ENCODE measurements at regions not wholly inside any gene's neighbourhood (a gene's known extent, or its start where the extent isn't known, plus 50 kb on each side); places are given as distances from the start of the nearest gene placed in this dataset.

DNA sequence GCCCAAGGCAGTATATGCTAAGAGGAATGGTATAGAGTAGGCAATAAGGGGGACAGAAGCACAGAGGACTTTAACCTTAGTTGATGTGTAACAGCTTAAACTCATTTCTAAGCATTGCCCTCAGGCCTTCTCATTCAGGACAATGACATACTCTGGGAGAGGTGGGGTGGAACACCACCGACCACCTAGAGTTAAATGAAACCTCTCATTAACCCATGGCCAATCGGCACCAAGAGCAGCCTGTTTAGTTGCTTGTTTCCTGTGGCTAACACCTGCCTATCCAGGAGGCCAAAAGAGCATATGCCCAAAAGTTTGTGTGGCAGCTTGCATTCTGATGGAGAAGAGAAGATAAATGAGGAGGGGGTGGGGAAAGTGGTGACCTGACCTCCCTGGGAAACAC lies 50.0 kb downstream of the PABIR2 start:
- no peak for DNase-seq

DNA sequence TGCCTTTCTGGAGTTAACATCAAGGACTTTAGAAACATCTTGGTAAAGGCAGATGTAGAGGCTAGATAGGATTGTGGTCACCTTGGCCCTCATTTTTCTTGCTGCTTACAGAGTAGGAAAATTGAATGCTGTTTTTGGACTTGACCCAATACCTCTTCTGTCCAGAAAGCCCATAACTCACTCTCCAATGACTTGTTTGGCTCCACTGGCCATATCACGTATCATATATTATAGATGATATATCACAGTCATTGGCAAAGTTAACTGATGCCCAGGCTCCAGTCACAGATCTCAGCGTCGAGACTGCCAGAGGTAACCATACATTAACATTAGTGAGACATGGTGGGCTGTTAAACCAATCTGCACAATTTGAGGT lies 50.6 kb downstream of the PABIR2 start:
- no peak for DNase-seq

DNA sequence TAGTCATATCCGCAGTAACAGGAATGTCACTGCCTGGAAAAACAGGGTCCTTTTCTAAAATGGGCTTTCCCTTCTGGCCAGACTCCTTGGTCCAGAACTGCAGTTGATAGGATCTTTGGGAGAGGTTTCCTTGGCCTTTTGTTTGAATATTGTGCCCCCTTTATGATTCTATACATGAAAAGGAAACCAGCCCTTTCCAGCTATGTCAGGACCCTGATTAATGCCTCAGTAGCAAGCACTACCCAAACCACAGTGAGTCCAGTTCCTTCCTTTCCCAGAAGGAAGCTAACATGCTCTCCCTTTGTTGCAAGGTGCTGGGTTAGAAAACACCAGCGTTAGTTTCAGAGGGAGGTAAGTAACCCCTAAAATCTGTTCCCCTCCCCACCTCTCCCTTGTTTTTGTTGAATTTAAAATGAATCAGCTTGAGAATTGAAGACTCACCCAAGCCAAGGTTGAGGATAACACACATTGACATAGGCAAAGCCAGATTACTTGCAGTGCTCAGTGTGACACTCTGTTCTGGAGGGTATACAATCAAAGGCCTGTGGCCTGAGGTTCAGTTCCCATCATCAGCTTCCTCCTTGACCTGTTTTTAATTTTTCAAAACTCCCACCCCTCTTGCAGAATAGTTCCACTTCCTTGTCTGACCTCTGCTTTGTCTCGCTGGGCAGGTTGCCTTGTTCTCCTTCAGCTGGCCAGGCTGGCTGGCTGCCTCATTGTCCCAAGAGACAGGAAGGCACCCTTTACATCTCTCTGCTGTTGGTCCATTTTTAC lies 51.2 kb downstream of the PABIR2 start:
- DNase-seq, result peak; percentile 10

GRCh38 chrX:134743091-134743490 lies 53.9 kb downstream of the PABIR2 start:
- DNase-seq, result no peak

DNA sequence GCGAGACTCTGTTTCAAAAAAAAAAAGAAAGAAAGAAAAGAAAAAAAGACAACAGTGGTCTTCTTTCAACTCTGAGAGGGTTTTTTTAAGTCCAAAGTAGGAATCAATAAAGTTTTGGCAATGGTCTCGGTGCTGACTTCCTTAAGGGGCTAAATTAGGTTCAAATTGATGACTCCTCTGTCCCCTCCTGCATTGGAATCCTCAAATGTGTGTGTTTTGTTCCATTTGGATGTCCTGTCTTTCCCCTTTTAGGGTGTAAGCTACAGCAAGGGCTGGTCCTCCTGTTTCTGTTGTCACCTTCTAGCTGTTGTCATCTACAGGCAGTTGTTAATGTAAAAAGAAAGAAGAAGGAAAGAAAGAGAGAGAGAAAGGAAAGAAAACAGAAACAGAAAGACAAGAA lies 54.4 kb downstream of the PABIR2 start:
- no peak for DNase-seq

GRCh38 chrX:134741746-134742145 lies 55.3 kb downstream of the PABIR2 start:
- no peak for DNase-seq

- DNase-seq, result no peak
Measured at GRCh38 chrX:134738986-134739740, 57.8 kb downstream of the PABIR2 start.

GRCh38 chrX:134738445-134738844 lies 58.6 kb downstream of the PABIR2 start:
- DNase-seq, result no peak

DNA sequence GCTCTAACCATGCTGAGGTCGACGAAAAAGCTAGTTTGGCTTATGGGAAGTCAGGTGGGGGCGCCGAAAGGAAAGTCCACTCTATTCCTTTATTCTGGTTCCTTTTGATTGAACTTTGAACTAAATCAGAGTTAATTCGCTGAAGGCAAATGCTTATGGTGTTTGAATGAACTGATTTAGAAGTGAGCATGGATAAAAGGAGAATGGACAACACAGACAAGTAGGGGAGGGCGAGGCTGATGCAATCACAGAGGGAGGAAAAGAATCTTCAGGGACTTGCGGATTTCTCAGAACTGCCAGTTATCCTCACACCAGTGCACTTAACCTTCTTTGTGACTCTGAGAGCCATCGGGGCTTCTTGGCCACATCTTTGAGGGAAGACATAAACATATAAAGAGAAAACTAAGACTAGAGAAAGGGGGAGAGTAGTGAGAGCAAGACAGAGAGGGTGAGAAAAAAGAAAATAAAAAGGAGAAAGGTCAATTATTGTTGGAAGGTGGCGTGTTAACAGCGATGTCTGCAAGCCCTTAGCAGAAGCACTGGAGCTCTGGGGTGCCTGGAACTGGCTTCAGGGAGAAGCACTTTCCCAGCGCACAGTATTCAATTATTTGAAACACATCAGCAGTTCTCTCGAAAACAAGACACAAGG lies 59.2 kb downstream of the PABIR2 start:
- DNase-seq, result no peak

DNA sequence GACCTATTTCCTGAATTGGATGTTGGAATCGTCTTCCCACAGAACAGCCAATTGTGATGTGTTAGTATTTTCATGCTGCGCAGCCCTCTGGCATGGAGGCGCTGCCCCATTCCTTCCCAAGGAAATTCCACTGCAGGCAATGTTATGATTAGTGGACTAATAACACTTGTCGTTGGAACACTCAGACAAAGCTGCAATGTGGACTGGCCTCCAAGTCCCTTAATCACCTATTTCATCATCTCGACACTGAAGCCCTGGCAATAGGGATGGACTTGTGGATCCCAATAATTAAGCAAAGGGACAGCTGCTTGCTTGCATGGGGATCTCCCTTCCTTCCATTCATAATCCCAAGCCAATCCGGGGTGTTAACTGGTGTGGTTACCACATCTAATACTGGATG lies 59.9 kb downstream of the PABIR2 start:
- no peak for DNase-seq

DNA sequence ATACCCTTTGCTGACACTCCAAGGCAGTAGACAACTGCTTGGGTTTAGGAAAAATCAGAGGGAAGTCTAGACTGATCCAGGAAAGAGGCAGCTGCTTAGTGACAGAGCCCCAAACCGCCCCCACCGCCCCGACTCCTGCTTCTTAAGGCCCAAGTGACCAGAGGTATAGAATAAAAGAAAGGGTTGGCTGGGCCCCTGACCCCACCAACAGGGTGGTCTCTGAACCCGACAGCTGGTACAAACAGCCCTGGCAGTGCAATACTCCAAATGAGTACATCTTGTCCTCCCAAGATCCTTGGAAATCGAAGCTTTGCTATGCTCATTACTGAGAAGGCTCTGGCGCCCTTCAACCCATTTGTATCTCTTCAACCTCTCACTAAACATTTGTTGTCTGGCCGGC lies 60.6 kb downstream of the PABIR2 start:
- no peak for DNase-seq

- DNase-seq, result no peak
Measured at GRCh38 chrX:134735015-134735414, 62.0 kb downstream of the PABIR2 start.

GRCh38 chrX:134734466-134734952 lies 62.5 kb downstream of the PABIR2 start:
- DNase-seq, result peak; percentile 10

- DNase-seq, result no peak
Measured at GRCh38 chrX:134733591-134733990, 63.4 kb downstream of the PABIR2 start.

DNA sequence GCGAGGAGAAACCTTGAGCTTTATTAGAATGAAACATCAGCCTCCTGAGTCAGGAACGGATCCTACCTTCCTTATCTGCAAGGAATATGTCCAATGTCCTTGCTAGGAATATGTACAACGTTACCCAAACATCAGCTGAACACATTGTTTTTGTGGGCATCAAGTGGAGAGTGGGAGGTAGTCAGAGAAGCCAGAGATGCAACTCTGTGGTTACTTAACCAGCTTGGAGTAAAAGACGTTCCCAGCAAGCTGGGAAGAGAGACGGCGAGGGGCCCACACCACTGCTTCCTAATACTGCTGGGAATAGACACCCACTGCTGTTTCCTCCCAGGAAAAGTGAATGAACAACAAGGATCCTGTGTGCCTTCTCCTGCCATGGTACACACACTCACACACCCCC lies 64.3 kb downstream of the PABIR2 start:
- DNase-seq, result no peak

DNA sequence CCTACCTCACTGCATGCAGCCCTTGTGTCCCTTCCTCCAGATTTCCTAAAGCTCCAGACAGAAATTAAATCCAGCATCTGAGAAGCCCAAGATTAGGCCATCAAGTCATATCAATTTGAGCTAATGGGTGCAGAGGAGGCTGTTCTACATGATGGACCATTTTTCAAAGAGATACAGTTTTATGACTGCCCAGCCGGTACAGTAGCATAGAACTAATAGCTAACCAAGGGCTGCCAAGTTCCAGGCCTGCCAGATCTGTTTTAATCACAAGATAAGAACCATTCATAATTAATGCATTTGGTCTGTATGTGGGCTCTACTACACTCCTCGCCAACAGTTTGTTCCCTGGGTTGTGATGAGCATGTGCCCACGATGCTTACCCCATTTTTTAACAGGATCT lies 64.9 kb downstream of the PABIR2 start:
- DNase-seq, result no peak

- peak; percentile 11 for DNase-seq
Measured at GRCh38 chrX:134727363-134727762, 69.1 kb upstream of the PLAC1 start.

DNA sequence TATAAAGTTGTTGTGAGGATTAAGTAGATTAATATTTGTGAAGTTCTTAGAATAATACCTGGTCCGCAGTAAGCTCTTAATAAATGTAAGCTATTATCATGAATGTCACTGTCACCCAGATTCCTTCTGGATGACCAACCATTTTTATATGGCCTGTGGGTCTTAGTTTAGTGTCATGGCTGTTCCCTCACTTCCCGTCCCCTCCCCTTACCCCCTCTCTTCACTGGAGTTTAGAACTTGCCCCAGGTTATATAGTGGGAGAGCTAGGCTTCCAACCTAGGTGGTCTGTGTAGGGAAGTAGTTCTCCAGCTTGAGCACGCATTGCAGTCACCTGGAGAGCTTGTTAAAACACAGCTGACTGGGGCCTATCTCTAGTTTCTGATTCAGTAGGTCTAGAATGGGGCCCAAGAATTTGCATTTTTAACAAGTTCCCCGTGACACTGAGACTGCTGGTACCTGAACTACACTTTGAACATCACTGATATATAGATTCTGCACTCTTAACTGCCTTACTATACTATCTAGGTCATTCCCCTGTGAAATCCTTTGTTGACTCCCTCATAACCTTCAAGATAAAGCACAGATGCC lies 66.9 kb upstream of the PLAC1 start:
- DNase-seq, result no peak

GRCh38 chrX:134721766-134722532 lies 63.7 kb upstream of the PLAC1 start:
- no peak for DNase-seq

DNA sequence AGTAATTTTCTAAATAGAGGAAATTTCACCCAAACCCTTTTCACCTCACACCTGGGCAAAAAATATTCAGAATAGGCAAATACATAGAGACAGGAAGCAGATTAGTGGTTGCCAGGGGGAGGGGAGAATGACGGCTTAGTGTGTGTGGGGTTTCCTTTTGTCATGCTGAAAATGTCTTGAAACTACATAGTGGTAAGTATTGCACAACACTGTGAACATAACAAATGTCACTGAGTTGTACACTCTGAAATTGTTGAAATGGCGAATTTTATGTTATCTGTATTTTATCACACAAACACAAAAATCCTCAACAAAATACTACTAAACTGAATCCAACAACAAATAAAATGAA lies 60.7 kb upstream of the PLAC1 start:
- DNase-seq, result peak; percentile 53

DNA sequence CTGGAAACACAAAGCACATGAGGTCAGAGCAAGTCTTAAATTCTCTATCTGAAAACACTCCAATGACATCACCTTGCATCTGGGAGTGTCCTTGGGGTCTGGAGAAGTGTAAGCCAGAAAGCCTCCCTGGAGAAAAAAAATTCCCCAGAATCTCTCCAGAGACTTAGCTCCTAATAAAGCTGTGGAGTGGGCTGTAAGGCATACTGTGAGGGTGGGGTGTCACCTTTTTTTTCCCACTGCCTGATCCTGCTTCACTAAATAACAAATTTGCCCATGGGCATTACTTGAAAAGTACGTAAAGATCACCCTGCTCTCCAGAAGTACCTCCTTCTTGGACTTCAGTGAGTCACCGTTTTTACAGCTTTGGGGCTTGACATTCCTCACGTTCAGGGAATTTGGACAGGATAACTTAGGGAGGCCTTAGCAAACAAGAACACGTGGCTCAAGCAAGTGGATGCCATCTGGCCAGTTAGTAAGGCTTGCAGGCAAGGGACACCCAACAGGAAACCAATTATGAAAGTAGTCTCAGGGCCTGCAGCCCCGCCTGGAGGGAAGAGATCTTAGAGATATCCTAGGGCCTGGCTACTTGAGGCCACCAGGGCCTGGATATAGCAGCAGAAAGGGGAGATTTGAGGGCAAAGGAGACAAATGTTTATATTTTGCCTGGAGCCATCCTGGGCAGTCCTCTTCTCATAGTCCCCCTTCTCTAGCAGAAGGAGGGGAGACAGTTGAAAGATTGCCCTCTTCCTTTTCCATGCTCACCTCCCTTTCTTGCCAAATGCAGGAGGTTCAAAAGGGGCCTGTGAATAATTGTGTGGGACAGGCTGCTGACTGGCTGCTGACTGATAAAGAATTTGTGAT lies 60.1 kb upstream of the PLAC1 start:
- peak; percentile 65 for DNase-seq

- no peak for DNase-seq
Measured at GRCh38 chrX:134717698-134718097, 59.4 kb upstream of the PLAC1 start.
